ENCODE measurements at regions not wholly inside any gene's neighbourhood (a gene's known extent, or its start where the extent isn't known, plus 50 kb on each side); places are given as distances from the start of the nearest gene placed in this dataset.

- no peak for ATAC-seq (ENCODE audit: low FRiP score)
- DNase-seq (ENCODE audit: low spot score): no peak
- TF ChIP-seq CTCF (IDR thresholded peaks at IDR 0.05): no peak
Observed at GRCh38 chr4:122671919-122672490, 51.1 kb upstream of the IL21 start.

GRCh38 chr4:122673252-122673651 is 52.4 kb upstream of the IL21 start:
- TF ChIP-seq CTCF (IDR thresholded peaks at IDR 0.05): no peak
- ATAC-seq (ENCODE audit: low FRiP score): peak; percentile 44
- no peak for DNase-seq (ENCODE audit: low spot score)

GRCh38 chr4:122674371-122674770 is 53.5 kb upstream of the IL21 start:
- no peak for TF ChIP-seq CTCF (IDR thresholded peaks at IDR 0.05)
- no peak for DNase-seq (ENCODE audit: low spot score)
- no peak for ATAC-seq (ENCODE audit: low FRiP score)

GRCh38 chr4:122679317-122679716 is 53.2 kb upstream of the BBS12 start:
- TF ChIP-seq CTCF (IDR thresholded peaks at IDR 0.05): no peak
- ATAC-seq (ENCODE audit: low FRiP score) (no peak), DNase-seq (ENCODE audit: low spot score) (no peak)

GRCh38 chr4:122679946-122680345 is 52.6 kb upstream of the BBS12 start:
- TF ChIP-seq CTCF (IDR thresholded peaks at IDR 0.05): no peak
- no peak for DNase-seq (ENCODE audit: low spot score)
- ATAC-seq (ENCODE audit: low FRiP score): no peak

GRCh38 chr4:122681568-122681967 is 50.9 kb upstream of the BBS12 start:
- no peak for ATAC-seq (ENCODE audit: low FRiP score)
- no peak for TF ChIP-seq CTCF (IDR thresholded peaks at IDR 0.05)
- no peak for DNase-seq (ENCODE audit: low spot score)
